Heart right ventricle (tissue), 16 donors: ENCODE measurements at regions not wholly inside any gene's neighbourhood (a gene's known extent, or its start where the extent isn't known, plus 50 kb on each side); places are given as distances from the start of the nearest gene placed in this dataset.

Experiments
- ATAC-seq, 8 donors: fragments of 200-7000 bp; cut with Tn5 transposase; one replicate each; pipeline ENCODE4 v1.9.1; 2020; ENCODE audit warnings: mild to moderate bottlenecking in 8 of 8, moderate library complexity in 8 of 8, moderate number of reproducible peaks in 1 of 8
- DNase-seq, 2 donors: peaks; one replicate each; pipeline ENCODE4 v3.0.0-alpha.2; 2020
- H3K27ac ChIP-seq, 10 donors: fragments of 200-600 bp; sonication (generic) in 2 of 10; one replicate each; pipeline versions ENCODE4 v1.5.0 to v1.8.0; 2020 to 2022; ENCODE audit warnings: mild to moderate bottlenecking in 3 of 10
- H3K27me3 ChIP-seq, 7 donors: fragments of 200-600 bp; one replicate each; pipeline ENCODE4 v1.8.0; 2021 to 2022; ENCODE audit warnings: mild to moderate bottlenecking in 2 of 7
- H3K36me3 ChIP-seq, 9 donors: fragments of 200-600 bp; sonication (generic) in 1 of 9; one replicate each; pipeline versions ENCODE4 v1.5.0 to v1.8.0; 2020 to 2022; ENCODE audit warnings: mild to moderate bottlenecking in 2 of 9
- H3K4me1 ChIP-seq, 9 donors: fragments of 200-600 bp; sonication (generic) in 1 of 9; one replicate each; pipeline versions ENCODE4 v1.5.0 to v1.8.0; 2020 to 2022; ENCODE audit warnings: mild to moderate bottlenecking in 4 of 9
- H3K4me3 ChIP-seq, 10 donors: fragments of 200-600 bp; sonication (generic) in 2 of 10; one replicate each; pipeline versions ENCODE4 v1.5.0 to v1.8.0; 2020 to 2022; ENCODE audit warnings: mild to moderate bottlenecking in 7 of 10, moderate library complexity in 2 of 10
- H3K9me3 ChIP-seq, 11 donors: fragments of 200-600 bp in 10 of 11; sonication (generic) in 2 of 11; one replicate each; pipeline versions ENCODE4 v1.5.0 to v1.8.0; 2013 to 2022; ENCODE audit warnings: mild to moderate bottlenecking in 2 of 11, control low read depth in 1 of 11, moderate library complexity in 1 of 11
- WGBS, 2 donors: extraction: QIAGEN DNeasy Blood & Tissue Kit; methylation state at CpG; one replicate each; pipeline ENCODE4 v1.1.7; 2013; ENCODE audit warnings: inconsistent platforms in 1 of 2; 5-methylcytosine and 5-hydroxymethylcytosine counted together
- intact Hi-C, 10 donors: fragments of 100-400 bp; cut with DNase I; formaldehyde crosslinking; loops; one replicate each; pipeline versions ENCODE4 v1.11.1 to v1.14.2; 2022
- TF ChIP-seq, protein P1 (sequence below), 9 donors: fragments of 200-600 bp; sonication (generic) in 2 of 9; IDR thresholded peaks; one replicate each; pipeline versions ENCODE4 v1.5.0 to v1.8.0; 2021 to 2022; ENCODE audit warnings: antibody characterized with exemption in 9 of 9, mild to moderate bottlenecking in 5 of 9, moderate library complexity in 1 of 9
- donor health status: Arrhythmogenic right ventricular cardiomyopathy.
- donor health status: ischemic (EF 13 %, LVEDD 7.1; RV severe dilation, severe dysfunction).
- donor health status: healthy with polysubstance abuse.
- donor health status: DM: no; HTN: yes; CAD: no.
- donor health status: DM: no; HTN: no; CAD: no.
- donor health status: ischemic (EF 25% LVEDD 6.9; RV normal size, moderate dysfunction).
- donor health status: ischemic (EF 25% LVEDD 5.7; RV mildly dilated, moderate dysfunction).
- donor health status: healthy.
- donor health status: DM: yes; HTN: yes; CAD: no.
- donor health status: Ischemic cardiomyopathy.
- donor health status: ischemic (EF 35%, LVEDD 5.7; RV mildly dilated, moderate dysfunction).
- donor health status: nonischemic (EF 11% LVEDD 7.7; RV severe dilation, severe dysfunction).
- donor health status: DM: yes; HTN: yes; CAD: no.
- donor health status: PGD.
- donor health status: ischemic (EF 29% LVEDD 5.4; RV normal size, mild dysfunction).
- donor health status: nonischemic (EF 23%, LVEDD 6.1; RV moderate dilation, normal function).

GRCh38 chr12:22900401-22900800 is 275.4 kb downstream of the ETNK1 start:
- Histone ChIP-seq H3K9me3 (peaks cover 0 to 11% (median 0%) of the 10 kb centered on the region in 11 donors), H3K36me3 (no peaks in the 10 kb centered on the region), H3K27me3 (no peaks in the 10 kb centered on the region), H3K4me1 (no peaks in the 10 kb centered on the region), H3K27ac (no peak overlapping the region), H3K4me3 (no peak overlapping the region)
- TF ChIP-seq, protein P1, sequence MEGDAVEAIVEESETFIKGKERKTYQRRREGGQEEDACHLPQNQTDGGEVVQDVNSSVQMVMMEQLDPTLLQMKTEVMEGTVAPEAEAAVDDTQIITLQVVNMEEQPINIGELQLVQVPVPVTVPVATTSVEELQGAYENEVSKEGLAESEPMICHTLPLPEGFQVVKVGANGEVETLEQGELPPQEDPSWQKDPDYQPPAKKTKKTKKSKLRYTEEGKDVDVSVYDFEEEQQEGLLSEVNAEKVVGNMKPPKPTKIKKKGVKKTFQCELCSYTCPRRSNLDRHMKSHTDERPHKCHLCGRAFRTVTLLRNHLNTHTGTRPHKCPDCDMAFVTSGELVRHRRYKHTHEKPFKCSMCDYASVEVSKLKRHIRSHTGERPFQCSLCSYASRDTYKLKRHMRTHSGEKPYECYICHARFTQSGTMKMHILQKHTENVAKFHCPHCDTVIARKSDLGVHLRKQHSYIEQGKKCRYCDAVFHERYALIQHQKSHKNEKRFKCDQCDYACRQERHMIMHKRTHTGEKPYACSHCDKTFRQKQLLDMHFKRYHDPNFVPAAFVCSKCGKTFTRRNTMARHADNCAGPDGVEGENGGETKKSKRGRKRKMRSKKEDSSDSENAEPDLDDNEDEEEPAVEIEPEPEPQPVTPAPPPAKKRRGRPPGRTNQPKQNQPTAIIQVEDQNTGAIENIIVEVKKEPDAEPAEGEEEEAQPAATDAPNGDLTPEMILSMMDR (IDR thresholded peaks at IDR 0.05), result no peak
- intact Hi-C loops, result no loop called here
- ATAC-seq (no peak), DNase-seq (no peak)

DNA sequence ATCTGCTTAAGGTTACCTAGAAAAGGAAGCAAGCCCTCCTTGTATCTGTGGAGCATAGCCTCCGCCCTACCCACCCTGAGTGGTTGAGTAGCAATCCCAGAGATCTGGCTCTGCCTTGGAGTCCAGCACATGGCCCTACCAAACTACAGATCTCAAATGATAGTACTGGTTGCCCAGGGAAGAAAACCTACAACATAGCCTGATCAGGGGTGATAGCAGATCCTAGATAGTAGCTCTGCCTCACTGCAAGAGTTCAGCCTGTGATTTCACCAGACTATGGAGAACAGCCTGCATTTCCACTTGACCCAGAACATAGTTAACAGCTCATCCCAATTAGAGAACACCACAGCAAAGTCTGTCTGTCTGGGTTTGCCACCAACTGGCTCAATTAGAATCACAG is 279.5 kb downstream of the ETNK1 start:
- Histone ChIP-seq H3K4me3 (no peak overlapping the region), H3K36me3 (no peaks in the 10 kb centered on the region), H3K4me1 (no peaks in the 10 kb centered on the region), H3K9me3 (peaks cover 0 to 11% (median 0%) of the 10 kb centered on the region in 11 donors), H3K27me3 (no peaks in the 10 kb centered on the region), H3K27ac (no peak overlapping the region)
- intact Hi-C loops, result no loop called here
- no peak for ATAC-seq
- TF ChIP-seq, protein P1 (IDR thresholded peaks at IDR 0.05), result no peak
- DNase-seq, result no peak
- 87 to 95% methylated on average over 1 of the region's 1 CpG for WGBS, 2 donors

DNA sequence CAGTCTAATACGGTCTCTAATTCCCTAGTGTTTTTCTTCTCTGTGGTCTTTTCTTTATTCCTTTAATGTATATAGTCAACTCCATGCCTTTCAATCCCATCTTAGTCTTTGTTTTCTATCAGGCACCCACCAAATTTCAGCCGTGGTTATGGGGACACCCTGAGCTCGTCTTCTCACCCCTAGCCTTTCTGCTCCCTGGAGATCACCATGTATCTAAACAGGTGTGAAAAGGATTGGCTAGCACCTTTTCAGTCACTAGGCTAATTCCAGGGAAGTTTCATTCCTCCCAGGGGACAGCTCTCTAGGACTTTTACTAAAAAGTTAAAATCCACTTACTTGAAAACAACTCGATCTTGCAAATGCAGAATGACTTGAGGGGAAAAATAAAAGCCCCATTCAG is 291.3 kb downstream of the ETNK1 start:
- ATAC-seq (no peak), DNase-seq (no peak)
- TF ChIP-seq, protein P1 (IDR thresholded peaks at IDR 0.05), result no peak
- WGBS, 2 donors, result 49 to 71% methylated on average over 4 of the region's 4 CpGs
- Histone ChIP-seq H3K27ac (no peak overlapping the region), H3K27me3 (no peaks in the 10 kb centered on the region), H3K4me3 (no peak overlapping the region), H3K9me3 (no peaks in the 10 kb centered on the region), H3K4me1 (peaks cover 0 to 5% (median 0%) of the 10 kb centered on the region in 9 donors), H3K36me3 (no peaks in the 10 kb centered on the region)
- intact Hi-C loops, result loop anchor here in 1 of 10 donors (5.0 kb wide), 1 partner anchor 339 kb away; no protein-coding TSS in a partner anchor

- Histone ChIP-seq H3K36me3 (no peaks in the 10 kb centered on the region), H3K27me3 (no peaks in the 10 kb centered on the region), H3K4me3 (no peak overlapping the region), H3K4me1 (peaks cover 0 to 5% (median 0%) of the 10 kb centered on the region in 9 donors), H3K27ac (no peak overlapping the region), H3K9me3 (no peaks in the 10 kb centered on the region)
- intact Hi-C loops, result loop anchor here in 1 of 10 donors (5.0 kb wide), 1 partner anchor 340 kb away; no protein-coding TSS in a partner anchor
- 45 to 62% methylated on average over 4 of the region's 4 CpGs for WGBS, 2 donors
- TF ChIP-seq, protein P1 (IDR thresholded peaks at IDR 0.05), result no peak
- no peak for ATAC-seq
- no peak for DNase-seq
These were observed 291.8 kb downstream of the ETNK1 start for GRCh38 chr12:22916815-22917214.
